Omental fat pad (tissue), 1 donor: ENCODE measurements at regions not wholly inside any gene's neighbourhood (a gene's known extent, or its start where the extent isn't known, plus 50 kb on each side); places are given as distances from the start of the nearest gene placed in this dataset.
"Not testable (repeated sequence)": the region's sequence is repeated elsewhere in the genome, so short reads cannot be mapped to it uniquely, and the experiment has no call there.

Experiments used
- ATAC-seq: fragments of 150-250 bp; one replicate; pipeline ENCODE4 v1.9.1; 2016; ENCODE audit warnings: mild to moderate bottlenecking, moderate library complexity; ENCODE audit not compliant: low FRiP score
- DNase-seq: peaks from one replicate; pipeline ENCODE4 v3.0.0-alpha.2; 2019; ENCODE audit warnings: low spot score

GRCh38 chr2:87460104-87460503 is 287.8 kb upstream of the PLGLB2 start:
- ATAC-seq, DNase-seq: not testable (repeated sequence)

- not testable (repeated sequence) for DNase-seq, ATAC-seq
Observed at GRCh38 chr2:87460662-87461061, 287.2 kb upstream of the PLGLB2 start.

GRCh38 chr2:87461671-87462070 is 286.2 kb upstream of the PLGLB2 start:
- ATAC-seq, DNase-seq: not testable (repeated sequence)

- not testable (repeated sequence) for DNase-seq, ATAC-seq
Observed at GRCh38 chr2:87464219-87464618, 283.7 kb upstream of the PLGLB2 start.

GRCh38 chr2:87465730-87466129 is 282.2 kb upstream of the PLGLB2 start:
- not testable (repeated sequence) for DNase-seq, ATAC-seq

GRCh38 chr2:87466591-87467120 is 281.2 kb upstream of the PLGLB2 start:
- DNase-seq, ATAC-seq: not testable (repeated sequence)

- not testable (repeated sequence) for ATAC-seq, DNase-seq
Observed at GRCh38 chr2:87468429-87468981, 279.4 kb upstream of the PLGLB2 start.

- ATAC-seq = not testable (repeated sequence)
Observed at GRCh38 chr2:87469180-87470151, 278.4 kb upstream of the PLGLB2 start.

GRCh38 chr2:87470381-87471380 is 277.2 kb upstream of the PLGLB2 start:
- not testable (repeated sequence) for DNase-seq, ATAC-seq

More at GRCh38 chr2:87469180-87470151, 278.4 kb upstream of the PLGLB2 start:
- DNase-seq = not testable (repeated sequence)

- not testable (repeated sequence) for ATAC-seq, DNase-seq
Observed at GRCh38 chr2:87471478-87471877, 276.4 kb upstream of the PLGLB2 start.

GRCh38 chr2:87476223-87476872 is 271.5 kb upstream of the PLGLB2 start:
- not testable (repeated sequence) for DNase-seq
- peak; percentile 48 for ATAC-seq

GRCh38 chr2:87476936-87477335 is 271.0 kb upstream of the PLGLB2 start:
- peak; percentile 17 for ATAC-seq
- not testable (repeated sequence) for DNase-seq

- DNase-seq = not testable (repeated sequence)
- ATAC-seq = peak; percentile 88
Observed at GRCh38 chr2:87477669-87478428, 270.0 kb upstream of the PLGLB2 start.

- not testable (repeated sequence) for ATAC-seq
Observed at GRCh38 chr2:87478911-87479310, 269.0 kb upstream of the PLGLB2 start.

GRCh38 chr2:87483093-87483680 is 264.7 kb upstream of the PLGLB2 start:
- DNase-seq = not testable (repeated sequence)
- peak; percentile 32 for ATAC-seq

More at GRCh38 chr2:87478911-87479310, 269.0 kb upstream of the PLGLB2 start:
- not testable (repeated sequence) for DNase-seq

GRCh38 chr2:87484363-87484762 is 263.5 kb upstream of the PLGLB2 start:
- ATAC-seq, DNase-seq: not testable (repeated sequence)

- peak; percentile 4 for ATAC-seq
- not testable (repeated sequence) for DNase-seq
Observed at GRCh38 chr2:87485455-87485854, 262.4 kb upstream of the PLGLB2 start.
